ENCODE measurements at regions not wholly inside any gene's neighbourhood (a gene's known extent, or its start where the extent isn't known, plus 50 kb on each side); places are given as distances from the start of the nearest gene placed in this dataset.

DNA sequence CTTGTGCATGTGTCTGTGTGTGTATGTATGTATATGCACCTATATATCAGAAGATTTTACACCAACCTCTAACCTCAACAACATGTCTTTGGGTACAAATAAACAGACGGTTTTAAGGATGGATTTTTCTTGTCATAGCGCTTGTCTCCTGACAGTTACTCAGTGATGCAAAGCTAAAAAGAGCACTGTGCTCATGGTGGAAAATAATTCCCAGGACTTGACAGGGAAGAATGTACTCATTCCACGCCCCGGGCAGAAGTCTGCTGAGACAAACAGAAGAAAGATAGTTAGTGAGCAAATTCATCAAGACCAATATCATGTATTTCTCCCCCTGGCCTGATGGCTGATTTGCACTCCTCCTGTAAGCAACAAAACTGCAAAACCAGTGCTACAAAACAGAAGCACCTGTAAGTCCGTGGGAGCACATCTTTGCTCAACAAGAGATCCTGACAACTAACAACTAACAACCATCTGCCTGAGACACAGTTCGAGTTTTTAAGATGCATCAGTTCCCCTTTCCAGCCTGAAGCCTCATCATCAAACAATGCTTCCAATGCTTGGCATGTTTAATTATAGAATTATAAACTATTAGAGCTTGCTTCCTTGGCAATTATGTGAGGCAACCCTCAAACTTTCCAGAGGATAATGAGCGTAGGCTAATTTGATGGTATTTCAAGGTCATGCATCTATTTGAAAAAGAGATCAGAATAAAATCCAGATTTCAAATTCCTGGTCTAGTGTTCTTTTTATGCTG, 812.7 kb upstream of the MIR17HG start:
- TF ChIP-seq CTCF (IDR thresholded peaks at IDR 0.05), result no peak
- no peak overlapping the region for H3K9ac ChIP-seq

GRCh38 chr13:90535421-90535820, 812.1 kb upstream of the MIR17HG start:
- Histone ChIP-seq H2AFZ (no peak overlapping the region), H3K4me2 (ENCODE audit: low read length) (no peak overlapping the region), H3K4me1 (no peaks in the 10 kb centered on the region), H3K36me3 (ENCODE audit: control insufficient read depth, insufficient read depth, low read length) (no peaks in the 10 kb centered on the region), H3K4me3 (ENCODE audit: low read depth, low read length) (no peak overlapping the region), H3K27ac (no peak overlapping the region), H3K27me3 (ENCODE audit: control insufficient read depth, insufficient read depth, low read length) (no peaks in the 10 kb centered on the region), H3K79me2 (no peaks in the 10 kb centered on the region), H3K9me3 (ENCODE audit: control insufficient read depth, low read length) (no peaks in the 10 kb centered on the region), H3K9ac (no peak overlapping the region)
- no peak for TF ChIP-seq CTCF (IDR thresholded peaks at IDR 0.05)

More for the DNA sequence above, 812.7 kb upstream of the MIR17HG start:
- Histone ChIP-seq H3K4me3 (ENCODE audit: low read depth, low read length) (no peak overlapping the region), H3K79me2 (no peaks in the 10 kb centered on the region), H3K4me1 (no peaks in the 10 kb centered on the region), H2AFZ (no peak overlapping the region), H3K36me3 (ENCODE audit: control insufficient read depth, insufficient read depth, low read length) (no peaks in the 10 kb centered on the region), H3K27ac (no peak overlapping the region), H3K27me3 (ENCODE audit: control insufficient read depth, insufficient read depth, low read length) (no peaks in the 10 kb centered on the region), H3K9me3 (ENCODE audit: control insufficient read depth, low read length) (no peaks in the 10 kb centered on the region), H3K4me2 (ENCODE audit: low read length) (no peak overlapping the region)

DNA sequence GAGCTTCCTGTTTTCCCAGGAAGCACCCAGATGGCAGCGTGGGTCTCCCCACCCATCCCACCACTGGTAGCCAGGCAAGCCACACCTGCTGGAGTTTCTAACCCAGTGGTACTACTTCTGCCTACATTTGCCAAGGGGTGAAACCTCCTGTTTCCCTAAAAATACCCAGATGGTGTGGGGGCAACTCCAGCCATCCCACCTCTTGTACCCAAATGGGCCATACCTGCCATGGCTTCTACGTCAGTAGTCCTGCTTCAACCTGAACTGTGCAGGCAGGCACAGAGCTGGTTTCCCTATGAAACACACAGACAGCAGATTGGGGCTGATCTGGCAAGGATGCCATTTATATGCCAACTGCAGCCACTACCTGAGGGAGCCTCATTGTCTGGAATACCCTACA, 809.4 kb upstream of the MIR17HG start:
- no peaks in the 10 kb centered on the region for H3K27me3 ChIP-seq (ENCODE audit: control insufficient read depth, insufficient read depth, low read length)
- TF ChIP-seq CTCF (IDR thresholded peaks at IDR 0.05), result no peak
- no peaks in the 10 kb centered on the region for H3K4me1 ChIP-seq

DNA sequence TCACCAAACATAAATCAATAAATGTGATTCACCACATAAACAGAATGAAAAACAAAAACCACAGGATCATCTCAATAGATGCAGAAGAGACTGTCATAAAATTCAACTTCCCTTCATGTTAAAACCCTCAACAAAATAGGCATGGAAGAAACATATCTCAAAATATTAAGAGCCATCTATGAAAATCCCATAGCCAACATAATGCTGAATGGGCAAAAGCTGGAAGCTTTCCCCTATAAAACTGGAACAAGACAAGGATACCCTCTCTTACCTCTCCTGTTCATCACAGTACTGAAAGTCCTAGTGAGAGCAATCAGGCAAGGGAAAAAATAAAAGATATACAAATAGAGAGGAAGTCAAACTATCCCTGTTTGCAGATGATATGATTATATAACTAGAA, 806.1 kb upstream of the MIR17HG start:
- no peaks in the 10 kb centered on the region for H3K36me3 ChIP-seq (ENCODE audit: control insufficient read depth, insufficient read depth, low read length)
- no peaks in the 10 kb centered on the region for H3K27me3 ChIP-seq (ENCODE audit: control insufficient read depth, insufficient read depth, low read length)
- no peak overlapping the region for H3K9ac ChIP-seq
- H3K79me2 ChIP-seq, result no peaks in the 10 kb centered on the region
- no peak overlapping the region for H2AFZ ChIP-seq
- no peak overlapping the region for H3K4me2 ChIP-seq (ENCODE audit: low read length)
- H3K4me3 ChIP-seq (ENCODE audit: low read depth, low read length), result no peak overlapping the region
- H3K4me1 ChIP-seq, result no peaks in the 10 kb centered on the region
- H3K9me3 ChIP-seq (ENCODE audit: control insufficient read depth, low read length), result no peaks in the 10 kb centered on the region
- no peak overlapping the region for H3K27ac ChIP-seq
- no peak for TF ChIP-seq CTCF (IDR thresholded peaks at IDR 0.05)

More for the DNA sequence above, 809.4 kb upstream of the MIR17HG start:
- H3K4me3 ChIP-seq (ENCODE audit: low read depth, low read length), result no peak overlapping the region
- no peak overlapping the region for H2AFZ ChIP-seq
- H3K9ac ChIP-seq, result no peak overlapping the region
- H3K79me2 ChIP-seq, result no peaks in the 10 kb centered on the region
- no peak overlapping the region for H3K27ac ChIP-seq
- H3K36me3 ChIP-seq (ENCODE audit: control insufficient read depth, insufficient read depth, low read length), result no peaks in the 10 kb centered on the region
- H3K9me3 ChIP-seq (ENCODE audit: control insufficient read depth, low read length), result no peaks in the 10 kb centered on the region
- no peak overlapping the region for H3K4me2 ChIP-seq (ENCODE audit: low read length)

DNA sequence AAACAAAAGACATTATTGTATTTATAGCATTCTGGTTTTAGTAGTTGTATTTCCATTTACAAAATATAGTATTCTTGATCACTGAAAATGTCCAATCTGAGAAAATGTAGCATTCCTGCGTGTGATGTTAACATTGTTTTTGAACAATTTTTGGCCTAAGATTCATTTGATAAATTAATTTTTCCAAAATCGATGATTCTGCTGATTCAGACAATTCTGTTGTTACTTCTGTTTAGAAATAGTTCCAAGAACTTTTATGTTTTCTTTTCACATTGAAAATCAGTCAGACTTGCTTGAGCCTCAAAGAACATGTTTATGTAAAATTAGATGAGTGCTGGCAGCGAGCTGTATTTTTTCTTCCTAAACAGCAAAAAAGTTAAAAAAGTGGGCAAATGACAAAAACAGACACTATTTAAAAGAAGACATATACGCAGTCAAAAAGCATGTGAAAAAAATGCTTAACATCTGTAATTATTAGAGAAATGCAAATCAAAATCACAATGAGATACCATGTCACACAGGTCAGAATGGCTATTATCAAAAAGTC, 804.5 kb upstream of the MIR17HG start:
- H3K4me2 ChIP-seq (ENCODE audit: low read length), result no peak overlapping the region
- H3K27me3 ChIP-seq (ENCODE audit: control insufficient read depth, insufficient read depth, low read length), result no peaks in the 10 kb centered on the region
- H2AFZ ChIP-seq, result no peak overlapping the region
- no peaks in the 10 kb centered on the region for H3K4me1 ChIP-seq
- H3K36me3 ChIP-seq (ENCODE audit: control insufficient read depth, insufficient read depth, low read length), result no peaks in the 10 kb centered on the region
- no peak for TF ChIP-seq CTCF (IDR thresholded peaks at IDR 0.05)
- no peak overlapping the region for H3K4me3 ChIP-seq (ENCODE audit: low read depth, low read length)
- no peak overlapping the region for H3K27ac ChIP-seq
- H3K79me2 ChIP-seq, result no peaks in the 10 kb centered on the region
- H3K9me3 ChIP-seq (ENCODE audit: control insufficient read depth, low read length), result no peaks in the 10 kb centered on the region
- no peak overlapping the region for H3K9ac ChIP-seq

All from parathyroid adenoma (tissue), 2 donors.